Fibroblast of mammary gland (primary cell): ENCODE measurements at regions not wholly inside any gene's neighbourhood (a gene's known extent, or its start where the extent isn't known, plus 50 kb on each side); places are given as distances from the start of the nearest gene placed in this dataset.
A peak's percentile ranks its signal among the peaks of the same experiment; 100 is the strongest.

Experiments used
- DNase-seq: peaks from one replicate; pipeline ENCODE4 v3.0.0-alpha.2; 2010; ENCODE audit warnings: low read depth
- H3K4me3 ChIP-seq: 2 replicates; pipeline ENCODE4 v1.5.1; 2011; ENCODE audit warnings: low read depth, mild to moderate bottlenecking, low read length, moderate library complexity; ENCODE audit not compliant: control insufficient read depth
- CTCF ChIP-seq: conservative IDR thresholded peaks from 2 replicates; pipeline ENCODE4 v1.5.1; 2011; ENCODE audit warnings: low read depth, low read length, inconsistent platforms; ENCODE audit not compliant: control insufficient read depth, insufficient read depth

- DNase-seq = no peak
- no peak overlapping the region for H3K4me3 ChIP-seq
- TF ChIP-seq CTCF = no peak
These were observed 68.3 kb downstream of the IGLL1 start for GRCh38 chr22:23511627-23512347.

GRCh38 chr22:23509571-23510302 is 70.4 kb downstream of the IGLL1 start:
- no peak overlapping the region for H3K4me3 ChIP-seq
- no peak for TF ChIP-seq CTCF
- peak; percentile 74 for DNase-seq

GRCh38 chr22:23504516-23504915 is 75.6 kb downstream of the IGLL1 start:
- TF ChIP-seq CTCF = no peak
- DNase-seq = no peak
- H3K4me3 ChIP-seq = no peak overlapping the region

- no peak for DNase-seq
- TF ChIP-seq CTCF = no peak
- no peak overlapping the region for H3K4me3 ChIP-seq
These were observed 76.2 kb downstream of the IGLL1 start for GRCh38 chr22:23503736-23504440.

GRCh38 chr22:23503142-23503541 is 76.9 kb downstream of the IGLL1 start:
- TF ChIP-seq CTCF = no peak
- no peak for DNase-seq
- H3K4me3 ChIP-seq = no peak overlapping the region

GRCh38 chr22:23501708-23502107 is 78.4 kb downstream of the IGLL1 start:
- H3K4me3 ChIP-seq = no peak overlapping the region
- DNase-seq = no peak
- no peak for TF ChIP-seq CTCF
